Activated CD4-positive, alpha-beta memory T cell treated with anti-CD3 and anti-CD28 coated beads for 36 hours (primary cell): ENCODE measurements at regions not wholly inside any gene's neighbourhood (a gene's known extent, or its start where the extent isn't known, plus 50 kb on each side); places are given as distances from the start of the nearest gene placed in this dataset.
"Not testable (repeated sequence)": the region's sequence is repeated elsewhere in the genome, so short reads cannot be mapped to it uniquely, and the experiment has no call there.

Experiments used
- CTCF ChIA-PET: fragments of 350-600 bp; sonication (Branson Sonifier 250); formaldehyde crosslinking; loops from one replicate; lab custom pipeline; 2021; ENCODE audit warnings: antibody characterized with exemption, inconsistent platforms; lab: Charles Lee
- POLR2A ChIA-PET: fragments of 350-600 bp; sonication (Branson Sonifier 250); formaldehyde crosslinking; loops from one replicate; lab custom pipeline; 2021; ENCODE audit warnings: antibody characterized with exemption; lab: Charles Lee
- DNase-seq: peaks from one replicate; pipeline ENCODE4 v3.0.0-alpha.2; 2020
- H3K27ac Mint-ChIP-seq: one replicate; pipeline ENCODE4 v1.8.0; 2021; ENCODE audit warnings: mixed read lengths
- H3K27me3 Mint-ChIP-seq: one replicate; pipeline ENCODE4 v1.8.0; 2021; ENCODE audit warnings: mixed read lengths
- H3K36me3 Mint-ChIP-seq: one replicate; pipeline ENCODE4 v1.8.0; 2021; ENCODE audit warnings: mixed read lengths
- H3K4me1 Mint-ChIP-seq: one replicate; pipeline ENCODE4 v1.8.0; 2021; ENCODE audit warnings: low read depth, mixed read lengths
- H3K4me3 Mint-ChIP-seq: one replicate; pipeline ENCODE4 v1.8.0; 2021; ENCODE audit warnings: mild to moderate bottlenecking, mixed read lengths
- H3K9me3 Mint-ChIP-seq: one replicate; pipeline ENCODE4 v1.8.0; 2021; ENCODE audit warnings: mixed read lengths
- intact Hi-C: fragments of 100-400 bp; cut with micrococcal nuclease; formaldehyde crosslinking; loops from one replicate; pipeline ENCODE4 v1.15.1; 2023

- H3K9me3 Mint-ChIP-seq, H3K36me3 Mint-ChIP-seq, H3K4me1 Mint-ChIP-seq, intact Hi-C loops, H3K27me3 Mint-ChIP-seq, DNase-seq, CTCF ChIA-PET, H3K27ac Mint-ChIP-seq, POLR2A ChIA-PET, H3K4me3 Mint-ChIP-seq: not testable (repeated sequence)
These were observed 162.0 kb downstream of the ATP6V0E2 start for GRCh38 chr7:150035769-150036168.

DNA sequence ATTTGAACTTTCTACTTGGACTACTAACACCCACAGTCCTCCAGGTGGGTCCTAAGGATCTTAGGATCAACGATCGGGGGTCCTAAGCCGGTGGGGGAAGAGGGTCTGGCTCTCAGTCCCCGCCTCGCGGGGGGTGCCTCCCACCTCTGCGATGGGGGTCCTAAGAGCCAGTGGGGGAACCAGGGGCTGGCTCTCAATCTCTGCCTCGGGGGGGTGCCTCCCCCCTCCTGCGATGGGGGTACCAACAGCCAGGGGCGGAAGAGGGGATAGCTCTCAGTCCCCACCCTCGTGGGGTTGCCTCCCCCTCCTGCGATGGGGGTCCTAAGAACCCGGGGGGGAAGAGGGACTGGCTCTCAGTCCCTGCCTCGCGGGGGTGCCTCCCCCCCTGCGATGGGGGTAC lies 165.3 kb downstream of the ATP6V0E2 start:
- H3K27ac Mint-ChIP-seq, H3K36me3 Mint-ChIP-seq, H3K9me3 Mint-ChIP-seq, DNase-seq, H3K4me1 Mint-ChIP-seq, POLR2A ChIA-PET, H3K27me3 Mint-ChIP-seq, intact Hi-C loops, H3K4me3 Mint-ChIP-seq, CTCF ChIA-PET: not testable (repeated sequence)

- CTCF ChIA-PET, H3K27ac Mint-ChIP-seq, H3K9me3 Mint-ChIP-seq, intact Hi-C loops, H3K36me3 Mint-ChIP-seq, H3K4me3 Mint-ChIP-seq, DNase-seq, POLR2A ChIA-PET, H3K4me1 Mint-ChIP-seq: not testable (repeated sequence)
- H3K27me3 Mint-ChIP-seq = peaks cover 13% of the 10 kb centered on the region
These were observed 168.5 kb downstream of the ATP6V0E2 start for GRCh38 chr7:150042281-150042680.

DNA sequence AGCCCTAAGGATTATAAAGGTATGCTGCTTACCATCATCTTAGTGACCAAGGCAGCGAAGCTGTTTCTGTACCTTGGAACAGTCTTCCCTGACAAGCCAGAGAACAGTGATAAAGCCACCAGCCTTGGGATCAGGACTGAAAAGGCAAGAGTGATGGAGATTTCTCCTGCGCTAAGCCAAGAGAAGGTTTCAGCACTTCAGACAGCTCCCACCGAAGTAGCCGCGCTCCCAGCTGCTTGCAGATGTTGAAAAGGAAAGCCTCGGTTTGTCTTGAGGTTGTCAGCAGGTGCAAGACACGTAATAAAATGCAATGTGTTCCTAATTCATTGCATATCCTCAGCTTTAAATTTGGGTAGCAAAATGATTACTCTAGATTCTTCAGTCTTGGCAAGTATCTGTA lies 171.0 kb downstream of the ATP6V0E2 start:
- POLR2A ChIA-PET = not testable (repeated sequence)

DNA sequence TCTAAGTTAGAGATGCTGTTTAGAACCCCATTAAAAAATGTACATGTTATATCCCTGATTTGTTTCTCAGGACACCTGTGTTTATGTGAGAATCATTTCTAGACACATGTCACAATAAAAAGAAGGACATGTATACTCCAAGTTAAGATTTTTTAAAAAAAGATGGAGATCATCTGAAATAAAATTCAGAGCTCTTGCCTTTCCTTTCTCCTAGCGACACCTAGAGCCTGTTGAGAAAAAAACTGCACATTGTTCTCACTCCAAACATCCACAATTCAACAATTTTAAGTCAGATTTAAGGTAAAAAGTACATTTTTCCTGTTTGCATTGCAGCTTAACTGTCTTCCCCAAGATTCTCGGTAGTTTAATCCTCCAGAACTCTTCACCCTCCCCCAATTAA lies 171.8 kb downstream of the ATP6V0E2 start:
- POLR2A ChIA-PET, H3K4me3 Mint-ChIP-seq, CTCF ChIA-PET, H3K36me3 Mint-ChIP-seq, DNase-seq, H3K27ac Mint-ChIP-seq, H3K9me3 Mint-ChIP-seq: not testable (repeated sequence)
- intact Hi-C loops = loop anchor here (5.0 kb wide), 1 partner anchor 173 kb away; the partner anchor contains the start of gene ATP6V0E2
- Mint-ChIP-seq H3K4me1 (peaks cover 10% of the 10 kb centered on the region), H3K27me3 (peaks cover 23% of the 10 kb centered on the region)

More for the DNA sequence above, 171.0 kb downstream of the ATP6V0E2 start:
- H3K27me3 Mint-ChIP-seq = peaks cover 22% of the 10 kb centered on the region
- peak; percentile 56 for DNase-seq
- H3K36me3 Mint-ChIP-seq, H3K4me3 Mint-ChIP-seq, H3K27ac Mint-ChIP-seq, CTCF ChIA-PET, H3K9me3 Mint-ChIP-seq: not testable (repeated sequence)
- peaks cover 10% of the 10 kb centered on the region for H3K4me1 Mint-ChIP-seq
- intact Hi-C loops = loop anchor here (5.0 kb wide), 1 partner anchor 172 kb away; the partner anchor contains the start of gene ATP6V0E2

- DNase-seq = peak; percentile 23
- intact Hi-C loops = loop anchor here (5.0 kb wide), 1 partner anchor 174 kb away; the partner anchor contains the start of gene ATP6V0E2
- POLR2A ChIA-PET, CTCF ChIA-PET, H3K9me3 Mint-ChIP-seq, H3K27ac Mint-ChIP-seq, H3K36me3 Mint-ChIP-seq: not testable (repeated sequence)
- peak overlapping the region; percentile 45 for H3K4me3 Mint-ChIP-seq
- peaks cover 23% of the 10 kb centered on the region for H3K27me3 Mint-ChIP-seq
- peaks cover 10% of the 10 kb centered on the region for H3K4me1 Mint-ChIP-seq
These were observed 172.8 kb downstream of the ATP6V0E2 start for GRCh38 chr7:150046290-150047194.

GRCh38 chr7:150047329-150047728 lies 173.6 kb downstream of the ATP6V0E2 start:
- H3K27ac Mint-ChIP-seq, H3K9me3 Mint-ChIP-seq, H3K36me3 Mint-ChIP-seq, POLR2A ChIA-PET: not testable (repeated sequence)
- Mint-ChIP-seq H3K27me3 (peaks cover 23% of the 10 kb centered on the region), H3K4me1 (peaks cover 12% of the 10 kb centered on the region), H3K4me3 (peak overlapping the region; percentile 45)
- DNase-seq = peak; percentile 19
- CTCF ChIA-PET = interaction anchor here (0.7 kb wide), 1 partner anchor 1275 kb away, joined by 3 read pairs; no protein-coding TSS in a partner anchor
- intact Hi-C loops = loop anchor here (5.0 kb wide), 1 partner anchor 175 kb away; the partner anchor contains the start of gene ATP6V0E2

DNA sequence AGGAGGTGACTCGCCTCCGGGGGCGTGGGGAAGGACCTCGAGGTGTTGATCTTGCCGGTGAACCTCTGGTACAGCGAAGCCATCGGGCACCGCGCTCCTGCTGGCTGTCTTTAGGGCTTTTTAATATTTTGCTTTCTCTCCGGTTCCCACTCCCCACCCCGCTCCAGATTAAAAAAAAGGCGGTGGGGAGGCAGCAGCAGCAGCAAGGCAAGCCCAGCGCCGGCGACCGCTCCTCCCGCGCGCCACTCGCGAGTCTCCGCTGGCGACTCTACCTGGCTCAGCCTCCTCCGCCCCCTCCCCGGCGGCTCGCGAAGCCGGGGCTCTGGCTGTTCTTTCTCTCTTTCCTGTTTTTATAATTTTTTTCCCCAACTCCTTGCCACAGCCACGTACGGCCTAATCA lies 174.0 kb downstream of the ATP6V0E2 start:
- intact Hi-C loops = loop anchor here (5.0 kb wide), 1 partner anchor 175 kb away; the partner anchor contains the start of gene ATP6V0E2
- CTCF ChIA-PET = interaction anchor here (0.7 kb wide), 1 partner anchor 1275 kb away, joined by 3 read pairs; no protein-coding TSS in a partner anchor

GRCh38 chr7:150048244-150049011 lies 174.7 kb downstream of the ATP6V0E2 start:
- H3K27ac Mint-ChIP-seq, CTCF ChIA-PET, POLR2A ChIA-PET, H3K36me3 Mint-ChIP-seq, H3K9me3 Mint-ChIP-seq, H3K4me3 Mint-ChIP-seq, DNase-seq: not testable (repeated sequence)
- Mint-ChIP-seq H3K27me3 (peaks cover 24% of the 10 kb centered on the region), H3K4me1 (peaks cover 12% of the 10 kb centered on the region)
- intact Hi-C loops = loop anchor here (5.0 kb wide), 1 partner anchor 176 kb away; the partner anchor contains the start of gene ATP6V0E2

More for the DNA sequence above, 174.0 kb downstream of the ATP6V0E2 start:
- H3K9me3 Mint-ChIP-seq, POLR2A ChIA-PET, H3K27ac Mint-ChIP-seq, H3K36me3 Mint-ChIP-seq: not testable (repeated sequence)
- H3K4me1 Mint-ChIP-seq = peaks cover 12% of the 10 kb centered on the region
- peak; percentile 21 for DNase-seq
- H3K4me3 Mint-ChIP-seq = peak overlapping the region; percentile 70
- peaks cover 23% of the 10 kb centered on the region for H3K27me3 Mint-ChIP-seq

DNA sequence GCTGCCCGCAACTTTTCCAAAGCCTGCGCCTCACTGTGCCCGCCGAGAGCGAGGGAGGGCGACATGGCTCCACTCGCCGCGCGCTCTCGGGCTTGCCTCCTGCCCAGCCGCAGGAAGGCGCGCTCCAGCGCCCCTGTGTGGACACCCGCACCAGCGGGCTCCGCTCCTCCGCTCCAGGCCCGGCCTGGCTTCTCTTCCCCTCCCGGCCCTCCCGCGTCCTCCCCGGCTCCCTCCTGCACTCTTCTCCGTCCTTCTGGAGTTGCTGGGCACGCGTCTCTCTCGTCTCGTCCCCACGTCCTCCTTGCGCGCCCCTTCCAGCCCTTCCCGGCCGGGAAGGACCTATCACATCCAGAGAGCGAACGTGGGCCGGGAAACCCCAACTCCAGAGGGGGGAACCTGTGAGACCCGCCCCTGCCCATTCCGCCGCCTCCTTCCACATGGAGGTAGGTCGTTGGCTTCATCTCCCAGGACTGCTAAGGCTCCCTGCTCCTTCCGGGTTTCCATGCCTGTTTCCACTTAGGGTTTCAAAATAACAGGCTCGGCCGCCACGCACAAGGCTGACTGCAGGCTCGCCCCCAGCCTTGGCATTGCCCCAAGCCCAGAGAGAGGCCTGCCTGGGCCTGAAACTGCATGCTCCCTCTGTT lies 175.4 kb downstream of the ATP6V0E2 start:
- Mint-ChIP-seq H3K4me3 (peak overlapping the region; percentile 23), H3K27me3 (peaks cover 26% of the 10 kb centered on the region), H3K4me1 (peaks cover 12% of the 10 kb centered on the region)
- DNase-seq, CTCF ChIA-PET, H3K36me3 Mint-ChIP-seq, POLR2A ChIA-PET, H3K27ac Mint-ChIP-seq, H3K9me3 Mint-ChIP-seq: not testable (repeated sequence)
- intact Hi-C loops = loop anchor here (5.0 kb wide), 1 partner anchor 177 kb away; the partner anchor contains the start of gene ATP6V0E2

DNA sequence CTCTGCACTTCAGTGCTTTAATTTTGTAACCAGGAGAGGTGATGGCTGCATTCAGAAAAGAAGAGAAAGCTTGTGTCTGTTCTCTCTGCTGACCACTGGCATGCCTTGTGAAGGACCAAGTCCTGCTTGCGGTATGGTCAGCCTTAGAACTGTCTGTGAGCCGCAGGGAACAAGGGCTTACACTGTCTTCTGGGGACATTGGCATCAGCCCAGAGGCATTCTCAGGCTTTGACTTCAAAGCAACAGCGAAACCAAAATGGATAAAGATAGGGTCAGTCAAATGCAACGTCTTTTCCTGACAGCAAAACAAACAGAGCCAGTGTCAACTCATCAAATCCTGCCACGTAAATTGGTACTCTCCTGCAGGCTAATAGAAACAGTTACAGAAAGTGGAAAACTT lies 179.6 kb downstream of the ATP6V0E2 start:
- H3K4me3 Mint-ChIP-seq, H3K4me1 Mint-ChIP-seq, POLR2A ChIA-PET, CTCF ChIA-PET, H3K9me3 Mint-ChIP-seq, DNase-seq, H3K36me3 Mint-ChIP-seq, H3K27ac Mint-ChIP-seq: not testable (repeated sequence)
- H3K27me3 Mint-ChIP-seq = peaks cover 13% of the 10 kb centered on the region
- intact Hi-C loops = loop anchor here (5.0 kb wide), 1 partner anchor 224 kb away; no protein-coding TSS in a partner anchor
